ENCODE measurements at regions not wholly inside any gene's neighbourhood (a gene's known extent, or its start where the extent isn't known, plus 50 kb on each side); places are given as distances from the start of the nearest gene placed in this dataset.

DNA sequence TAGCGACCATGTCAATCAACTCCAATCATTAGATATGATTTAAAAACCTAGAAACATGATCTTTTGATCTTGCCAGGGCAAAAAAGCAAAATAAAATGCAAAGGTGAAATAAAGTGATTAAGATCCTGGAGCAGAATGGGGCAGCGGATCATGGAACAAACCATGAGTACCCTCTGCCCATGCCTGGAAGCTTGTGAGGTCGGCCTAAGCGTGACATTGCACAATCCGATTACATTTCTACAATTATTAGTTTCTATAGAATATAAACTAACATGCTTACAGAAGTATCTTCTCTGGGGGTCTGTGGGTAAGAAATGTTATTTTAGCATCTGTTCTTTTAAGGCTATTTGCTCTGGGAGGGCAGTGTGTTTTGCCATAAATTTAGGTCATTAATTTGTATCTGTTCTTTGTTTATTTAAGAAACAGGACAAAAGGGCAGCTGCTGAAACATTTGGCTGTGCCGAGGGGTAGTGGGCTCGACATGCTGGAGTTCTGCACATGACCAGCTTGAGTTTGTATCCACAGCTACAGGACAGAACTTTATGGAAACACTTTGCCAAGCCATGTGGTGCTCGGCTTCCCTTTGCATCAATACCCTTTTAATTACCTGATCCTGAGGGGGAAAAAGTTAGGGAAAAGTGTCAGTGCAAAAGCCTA lies 55.9 kb downstream of the ZBTB18 start:
- Histone ChIP-seq H3K36me3 (no peaks in the 10 kb centered on the region), H3K4me3 (ENCODE audit: low read depth, low read length) (no peak overlapping the region), H3K27me3 (no peaks in the 10 kb centered on the region), H3K4me1 (peaks cover 4% of the 10 kb centered on the region), H3K9me3 (no peaks in the 10 kb centered on the region)
- no peak for TF ChIP-seq CTCF (IDR thresholded peaks at IDR 0.05; ENCODE audit: low read depth, low read length)
- DNase-seq = no peak

DNA sequence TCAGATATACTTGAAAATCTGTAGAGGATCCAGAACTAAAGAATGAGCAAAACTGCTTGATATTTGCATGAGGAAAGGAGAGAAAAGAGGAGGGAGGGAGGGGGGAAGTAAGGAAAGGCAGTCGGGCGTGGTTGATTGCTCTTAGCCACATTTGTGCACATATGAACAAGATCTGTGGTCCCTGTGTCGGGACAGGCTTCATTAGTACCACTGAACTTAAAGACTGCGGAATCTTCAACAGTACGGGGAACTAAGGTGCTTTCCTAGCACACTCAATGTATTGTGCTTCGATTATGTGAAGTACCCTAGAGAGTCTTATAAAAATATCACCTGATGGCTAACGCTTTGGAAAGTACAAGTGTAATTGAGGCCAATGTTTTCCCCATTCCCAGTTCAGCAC lies 59.9 kb downstream of the ZBTB18 start:
- Histone ChIP-seq H3K36me3 (no peaks in the 10 kb centered on the region), H3K4me3 (ENCODE audit: low read depth, low read length) (no peak overlapping the region), H3K9me3 (no peaks in the 10 kb centered on the region), H3K27me3 (no peaks in the 10 kb centered on the region), H3K4me1 (peaks cover 4% of the 10 kb centered on the region)
- no peak for DNase-seq
- TF ChIP-seq CTCF (IDR thresholded peaks at IDR 0.05; ENCODE audit: low read depth, low read length) = no peak

DNA sequence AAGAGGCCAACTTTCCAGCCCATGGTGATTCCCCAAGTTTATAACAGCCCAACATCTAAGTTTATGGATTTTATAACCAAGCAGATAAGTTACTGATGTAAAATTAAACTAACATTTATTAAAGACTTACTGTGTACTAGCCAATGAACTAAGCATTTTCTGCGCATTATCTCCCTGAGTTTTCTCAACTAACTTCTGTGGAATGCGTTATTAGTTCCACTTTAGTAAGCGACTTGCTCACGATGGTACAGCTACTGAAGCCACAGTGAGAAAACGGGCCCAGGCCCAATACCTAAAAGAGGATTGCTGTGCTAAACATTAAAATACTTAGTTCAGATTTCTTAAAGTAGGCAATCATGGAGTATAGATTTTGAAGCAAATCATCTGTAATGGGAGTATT lies 61.0 kb downstream of the ZBTB18 start:
- no peak for DNase-seq
- no peak for TF ChIP-seq CTCF (IDR thresholded peaks at IDR 0.05; ENCODE audit: low read depth, low read length)
- no peak overlapping the region for H3K4me3 ChIP-seq (ENCODE audit: low read depth, low read length)
- no peaks in the 10 kb centered on the region for H3K36me3 ChIP-seq
- no peaks in the 10 kb centered on the region for H3K9me3 ChIP-seq
- H3K4me1 ChIP-seq = peaks cover 4% of the 10 kb centered on the region
- no peaks in the 10 kb centered on the region for H3K27me3 ChIP-seq

DNA sequence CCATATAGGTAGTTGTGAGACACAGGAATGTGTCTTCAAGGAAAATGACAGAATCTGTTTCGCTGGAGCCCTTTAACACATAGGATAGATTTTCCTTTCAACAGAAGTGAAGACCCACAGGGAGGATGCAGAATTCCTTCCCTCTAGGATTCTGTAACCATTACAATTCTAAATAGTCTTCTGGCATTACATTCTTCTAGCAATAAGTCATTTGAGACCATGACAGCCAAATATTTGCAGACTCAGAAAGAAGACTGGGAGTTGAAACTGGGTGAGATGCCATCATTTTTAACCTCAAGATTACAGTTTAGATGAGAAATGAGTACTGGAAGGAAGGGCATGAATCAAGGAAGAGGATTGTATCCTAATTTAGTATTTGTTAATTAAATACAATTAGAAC lies 61.6 kb downstream of the ZBTB18 start:
- H3K36me3 ChIP-seq = no peaks in the 10 kb centered on the region
- H3K4me3 ChIP-seq (ENCODE audit: low read depth, low read length) = no peak overlapping the region
- H3K9me3 ChIP-seq = no peaks in the 10 kb centered on the region
- no peak for DNase-seq
- H3K4me1 ChIP-seq = peaks cover under 1% of the 10 kb centered on the region
- no peaks in the 10 kb centered on the region for H3K27me3 ChIP-seq
- TF ChIP-seq CTCF (IDR thresholded peaks at IDR 0.05; ENCODE audit: low read depth, low read length) = no peak

GRCh38 chr1:244113532-244114320 lies 62.6 kb downstream of the ZBTB18 start:
- TF ChIP-seq CTCF (IDR thresholded peaks at IDR 0.05; ENCODE audit: low read depth, low read length) = no peak
- no peak overlapping the region for H3K4me3 ChIP-seq (ENCODE audit: low read depth, low read length)
- no peak for DNase-seq
- H3K27me3 ChIP-seq = no peaks in the 10 kb centered on the region
- H3K36me3 ChIP-seq = no peaks in the 10 kb centered on the region
- H3K4me1 ChIP-seq = peaks cover 8% of the 10 kb centered on the region
- no peaks in the 10 kb centered on the region; the same call in 1 of the 2 replicates for H3K9me3 ChIP-seq

DNA sequence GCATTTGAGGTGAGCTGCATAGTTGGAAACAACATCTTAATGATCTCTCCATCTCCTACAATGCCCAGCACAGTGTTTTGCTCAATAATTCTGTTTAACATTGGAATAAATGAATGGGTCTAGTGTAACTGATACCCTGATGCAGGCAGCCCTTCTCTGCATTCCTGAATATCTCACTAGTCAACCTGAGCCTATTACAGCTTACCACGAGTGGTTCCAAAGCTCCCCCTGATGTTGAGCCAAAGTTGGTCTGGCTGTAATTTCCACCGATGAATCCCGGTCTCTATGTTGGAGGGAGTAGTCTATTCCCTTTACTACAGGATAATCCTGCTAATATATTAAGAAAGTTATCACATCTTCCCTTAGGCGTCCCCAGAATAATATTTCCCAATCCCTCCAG lies 63.8 kb downstream of the ZBTB18 start:
- DNase-seq = no peak
- H3K9me3 ChIP-seq = no peaks in the 10 kb centered on the region; the same call in 1 of the 2 replicates
- peaks cover 11% of the 10 kb centered on the region for H3K4me1 ChIP-seq
- H3K4me3 ChIP-seq (ENCODE audit: low read depth, low read length) = no peak overlapping the region
- no peaks in the 10 kb centered on the region for H3K27me3 ChIP-seq
- no peak for TF ChIP-seq CTCF (IDR thresholded peaks at IDR 0.05; ENCODE audit: low read depth, low read length)
- H3K36me3 ChIP-seq = no peaks in the 10 kb centered on the region
